ENCODE measurements at regions not wholly inside any gene's neighbourhood (a gene's known extent, or its start where the extent isn't known, plus 50 kb on each side); places are given as distances from the start of the nearest gene placed in this dataset.

DNA sequence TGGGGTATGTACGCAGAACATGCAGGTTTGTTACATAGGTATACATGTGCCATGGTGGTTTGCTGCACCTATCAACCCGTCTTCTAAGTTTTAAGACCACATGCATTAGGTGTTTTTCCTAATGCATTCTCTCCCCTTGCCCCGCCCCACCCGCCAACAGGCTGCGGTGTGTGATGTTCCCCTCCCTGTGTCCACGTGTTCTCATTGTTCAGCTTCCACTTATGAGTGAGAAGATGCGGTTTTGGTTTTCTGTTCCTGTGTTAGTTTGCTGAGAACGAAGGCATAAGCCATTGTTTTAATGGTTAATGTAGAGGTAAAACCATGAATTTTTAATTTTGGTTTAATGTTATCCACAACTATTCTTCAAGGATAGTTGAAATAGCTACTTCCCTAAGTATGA is 346.8 kb upstream of the EPHA6 start (continued):
- TF ChIP-seq CHD7 (IDR thresholded peaks at IDR 0.05; ENCODE audit: low read depth, low read length) = no peak
- TF ChIP-seq ZBTB34 (CRISPR knock-in tag; IDR thresholded peaks at IDR 0.05) = no peak
- no peak for TF ChIP-seq SNIP1 (IDR thresholded peaks at IDR 0.05; ENCODE audit: low read depth)
- no peak for TF ChIP-seq MED1 (CRISPR knock-in tag; IDR thresholded peaks at IDR 0.05; ENCODE audit: borderline replicate concordance)
- TF ChIP-seq, protein P1, sequence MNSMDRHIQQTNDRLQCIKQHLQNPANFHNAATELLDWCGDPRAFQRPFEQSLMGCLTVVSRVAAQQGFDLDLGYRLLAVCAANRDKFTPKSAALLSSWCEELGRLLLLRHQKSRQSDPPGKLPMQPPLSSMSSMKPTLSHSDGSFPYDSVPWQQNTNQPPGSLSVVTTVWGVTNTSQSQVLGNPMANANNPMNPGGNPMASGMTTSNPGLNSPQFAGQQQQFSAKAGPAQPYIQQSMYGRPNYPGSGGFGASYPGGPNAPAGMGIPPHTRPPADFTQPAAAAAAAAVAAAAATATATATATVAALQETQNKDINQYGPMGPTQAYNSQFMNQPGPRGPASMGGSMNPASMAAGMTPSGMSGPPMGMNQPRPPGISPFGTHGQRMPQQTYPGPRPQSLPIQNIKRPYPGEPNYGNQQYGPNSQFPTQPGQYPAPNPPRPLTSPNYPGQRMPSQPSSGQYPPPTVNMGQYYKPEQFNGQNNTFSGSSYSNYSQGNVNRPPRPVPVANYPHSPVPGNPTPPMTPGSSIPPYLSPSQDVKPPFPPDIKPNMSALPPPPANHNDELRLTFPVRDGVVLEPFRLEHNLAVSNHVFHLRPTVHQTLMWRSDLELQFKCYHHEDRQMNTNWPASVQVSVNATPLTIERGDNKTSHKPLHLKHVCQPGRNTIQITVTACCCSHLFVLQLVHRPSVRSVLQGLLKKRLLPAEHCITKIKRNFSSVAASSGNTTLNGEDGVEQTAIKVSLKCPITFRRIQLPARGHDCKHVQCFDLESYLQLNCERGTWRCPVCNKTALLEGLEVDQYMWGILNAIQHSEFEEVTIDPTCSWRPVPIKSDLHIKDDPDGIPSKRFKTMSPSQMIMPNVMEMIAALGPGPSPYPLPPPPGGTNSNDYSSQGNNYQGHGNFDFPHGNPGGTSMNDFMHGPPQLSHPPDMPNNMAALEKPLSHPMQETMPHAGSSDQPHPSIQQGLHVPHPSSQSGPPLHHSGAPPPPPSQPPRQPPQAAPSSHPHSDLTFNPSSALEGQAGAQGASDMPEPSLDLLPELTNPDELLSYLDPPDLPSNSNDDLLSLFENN (IDR thresholded peaks at IDR 0.05; ENCODE audit: low read depth in 2 of 2, low read length in 2 of 2) = no peak
- TF ChIP-seq, protein P2, sequence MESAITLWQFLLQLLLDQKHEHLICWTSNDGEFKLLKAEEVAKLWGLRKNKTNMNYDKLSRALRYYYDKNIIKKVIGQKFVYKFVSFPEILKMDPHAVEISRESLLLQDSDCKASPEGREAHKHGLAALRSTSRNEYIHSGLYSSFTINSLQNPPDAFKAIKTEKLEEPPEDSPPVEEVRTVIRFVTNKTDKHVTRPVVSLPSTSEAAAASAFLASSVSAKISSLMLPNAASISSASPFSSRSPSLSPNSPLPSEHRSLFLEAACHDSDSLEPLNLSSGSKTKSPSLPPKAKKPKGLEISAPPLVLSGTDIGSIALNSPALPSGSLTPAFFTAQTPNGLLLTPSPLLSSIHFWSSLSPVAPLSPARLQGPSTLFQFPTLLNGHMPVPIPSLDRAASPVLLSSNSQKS (CRISPR knock-in tag; IDR thresholded peaks at IDR 0.05) = no peak
- TF ChIP-seq, protein P3, sequence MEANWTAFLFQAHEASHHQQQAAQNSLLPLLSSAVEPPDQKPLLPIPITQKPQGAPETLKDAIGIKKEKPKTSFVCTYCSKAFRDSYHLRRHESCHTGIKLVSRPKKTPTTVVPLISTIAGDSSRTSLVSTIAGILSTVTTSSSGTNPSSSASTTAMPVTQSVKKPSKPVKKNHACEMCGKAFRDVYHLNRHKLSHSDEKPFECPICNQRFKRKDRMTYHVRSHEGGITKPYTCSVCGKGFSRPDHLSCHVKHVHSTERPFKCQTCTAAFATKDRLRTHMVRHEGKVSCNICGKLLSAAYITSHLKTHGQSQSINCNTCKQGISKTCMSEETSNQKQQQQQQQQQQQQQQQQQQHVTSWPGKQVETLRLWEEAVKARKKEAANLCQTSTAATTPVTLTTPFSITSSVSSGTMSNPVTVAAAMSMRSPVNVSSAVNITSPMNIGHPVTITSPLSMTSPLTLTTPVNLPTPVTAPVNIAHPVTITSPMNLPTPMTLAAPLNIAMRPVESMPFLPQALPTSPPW (CRISPR knock-in tag; IDR thresholded peaks at IDR 0.05) = no peak

Data from K562 (cell line).